Endothelial cell (in vitro differentiated cells): ENCODE measurements at regions not wholly inside any gene's neighbourhood (a gene's known extent, or its start where the extent isn't known, plus 50 kb on each side); places are given as distances from the start of the nearest gene placed in this dataset.

Experiments used
- DNase-seq: peaks from one replicate; pipeline ENCODE4 v3.0.0; 2021; ENCODE audit warnings: low spot score
- H3K27ac Mint-ChIP-seq: one replicate; pipeline ENCODE4 v1.8.0; 2021; ENCODE audit warnings: mixed read lengths, inconsistent platforms; ENCODE audit not compliant: unreplicated experiment
- H3K27me3 Mint-ChIP-seq: one replicate; pipeline ENCODE4 v1.8.0; 2021; ENCODE audit warnings: mild to moderate bottlenecking, moderate library complexity, mixed read lengths, inconsistent platforms; ENCODE audit not compliant: unreplicated experiment
- H3K36me3 Mint-ChIP-seq: one replicate; pipeline ENCODE4 v1.8.0; 2021; ENCODE audit warnings: mild to moderate bottlenecking, low read depth, mixed read lengths, inconsistent platforms; ENCODE audit not compliant: unreplicated experiment
- H3K4me1 Mint-ChIP-seq: one replicate; pipeline ENCODE4 v1.8.0; 2021; ENCODE audit warnings: mild to moderate bottlenecking, mixed read lengths, inconsistent platforms; ENCODE audit not compliant: unreplicated experiment
- H3K4me3 Mint-ChIP-seq: one replicate; pipeline ENCODE4 v1.8.0; 2021; ENCODE audit warnings: mild to moderate bottlenecking, mixed read lengths, inconsistent platforms; ENCODE audit not compliant: unreplicated experiment
- H3K9me3 Mint-ChIP-seq: one replicate; pipeline ENCODE4 v1.8.0; 2021; ENCODE audit warnings: mixed read lengths, inconsistent platforms; ENCODE audit not compliant: unreplicated experiment
- TF ChIP-seq, protein P1 (sequence below): fragments of 200-600 bp; sonication (generic); IDR thresholded peaks from one replicate; pipeline ENCODE4 v1.5.0; 2021; ENCODE audit warnings: antibody characterized with exemption; ENCODE audit not compliant: unreplicated experiment

DNA sequence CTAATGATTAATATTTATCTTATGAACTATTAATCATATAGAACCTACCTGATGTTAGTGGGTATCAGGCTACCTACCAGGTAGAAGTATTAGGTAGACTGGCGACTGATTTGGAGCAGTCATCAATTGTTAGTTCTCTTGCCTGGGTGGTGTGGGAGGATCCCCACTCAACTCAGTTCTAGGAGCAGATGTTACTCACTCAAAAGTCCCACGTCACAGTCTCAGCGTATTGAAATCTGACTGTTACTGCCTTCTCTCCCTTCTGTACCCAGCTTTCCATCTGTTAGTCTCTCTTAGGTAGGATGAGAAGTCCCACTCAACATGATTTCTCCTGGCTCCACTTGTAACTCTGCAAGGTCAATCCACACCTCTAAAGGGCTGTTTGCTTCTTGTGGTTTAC lies 102.7 kb downstream of the OLFM4 start:
- TF ChIP-seq, protein P1, sequence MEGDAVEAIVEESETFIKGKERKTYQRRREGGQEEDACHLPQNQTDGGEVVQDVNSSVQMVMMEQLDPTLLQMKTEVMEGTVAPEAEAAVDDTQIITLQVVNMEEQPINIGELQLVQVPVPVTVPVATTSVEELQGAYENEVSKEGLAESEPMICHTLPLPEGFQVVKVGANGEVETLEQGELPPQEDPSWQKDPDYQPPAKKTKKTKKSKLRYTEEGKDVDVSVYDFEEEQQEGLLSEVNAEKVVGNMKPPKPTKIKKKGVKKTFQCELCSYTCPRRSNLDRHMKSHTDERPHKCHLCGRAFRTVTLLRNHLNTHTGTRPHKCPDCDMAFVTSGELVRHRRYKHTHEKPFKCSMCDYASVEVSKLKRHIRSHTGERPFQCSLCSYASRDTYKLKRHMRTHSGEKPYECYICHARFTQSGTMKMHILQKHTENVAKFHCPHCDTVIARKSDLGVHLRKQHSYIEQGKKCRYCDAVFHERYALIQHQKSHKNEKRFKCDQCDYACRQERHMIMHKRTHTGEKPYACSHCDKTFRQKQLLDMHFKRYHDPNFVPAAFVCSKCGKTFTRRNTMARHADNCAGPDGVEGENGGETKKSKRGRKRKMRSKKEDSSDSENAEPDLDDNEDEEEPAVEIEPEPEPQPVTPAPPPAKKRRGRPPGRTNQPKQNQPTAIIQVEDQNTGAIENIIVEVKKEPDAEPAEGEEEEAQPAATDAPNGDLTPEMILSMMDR, result no peak
- Mint-ChIP-seq H3K27ac (no peak overlapping the region), H3K4me1 (no peaks in the 10 kb centered on the region), H3K36me3 (no peaks in the 10 kb centered on the region), H3K4me3 (no peak overlapping the region), H3K9me3 (no peaks in the 10 kb centered on the region), H3K27me3 (no peaks in the 10 kb centered on the region)
- no peak for DNase-seq

DNA sequence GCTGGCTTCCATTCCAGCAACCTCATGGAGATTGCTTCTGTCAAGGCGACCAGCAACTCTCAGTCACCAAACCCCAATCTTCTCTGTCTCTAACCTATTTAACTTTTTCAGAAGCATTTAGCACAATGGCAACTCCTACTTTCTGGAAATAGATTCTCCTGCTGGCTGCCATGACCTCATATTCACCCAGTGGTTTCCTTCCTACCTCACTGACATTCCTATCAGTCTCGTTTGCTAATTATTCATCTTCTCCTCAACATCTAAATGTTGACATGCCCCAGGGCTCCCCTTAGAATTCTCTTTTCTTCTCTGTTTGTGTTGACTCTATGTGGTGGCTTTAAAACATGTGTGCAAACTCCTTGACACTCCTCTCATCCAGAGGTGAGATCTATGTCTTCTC lies 106.7 kb downstream of the OLFM4 start:
- H3K9me3 Mint-ChIP-seq, result no peaks in the 10 kb centered on the region
- TF ChIP-seq, protein P1, result no peak
- no peaks in the 10 kb centered on the region for H3K4me1 Mint-ChIP-seq
- no peak overlapping the region for H3K4me3 Mint-ChIP-seq
- no peak for DNase-seq
- H3K27me3 Mint-ChIP-seq, result no peaks in the 10 kb centered on the region
- no peak overlapping the region for H3K27ac Mint-ChIP-seq
- no peaks in the 10 kb centered on the region for H3K36me3 Mint-ChIP-seq

DNA sequence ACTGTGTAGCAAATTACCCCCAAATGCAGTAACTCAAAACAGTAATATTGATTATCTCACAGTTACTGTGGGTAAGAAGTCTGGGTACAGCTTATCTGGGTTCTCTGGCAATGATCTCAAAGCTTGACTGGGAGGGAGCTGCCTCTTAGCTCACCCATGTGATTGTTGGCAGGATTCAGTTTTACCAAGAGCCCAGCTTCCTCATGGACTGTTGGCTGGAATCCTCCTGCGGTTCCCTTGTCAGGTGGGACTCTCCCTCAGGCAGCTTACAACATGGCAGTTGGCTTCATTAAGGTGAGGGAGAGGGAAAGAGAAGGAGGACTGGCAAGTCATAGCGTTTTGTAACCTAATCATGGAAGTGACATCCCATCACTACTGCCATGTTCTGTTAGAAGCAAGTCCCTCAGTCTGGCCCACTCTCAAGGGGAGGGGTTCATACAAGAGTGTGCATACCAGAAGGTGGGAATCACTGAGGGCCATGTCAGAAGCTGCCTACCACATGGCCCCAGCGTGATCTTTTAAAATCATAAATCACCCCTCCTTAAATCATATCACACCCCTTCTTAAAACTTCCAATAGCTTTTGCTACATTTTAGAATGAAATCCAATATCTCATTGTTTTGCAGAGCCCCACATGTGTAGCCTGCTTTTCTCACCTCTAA lies 108.1 kb downstream of the OLFM4 start:
- DNase-seq, result no peak
- Mint-ChIP-seq H3K9me3 (no peaks in the 10 kb centered on the region), H3K4me3 (no peak overlapping the region), H3K27ac (no peak overlapping the region), H3K4me1 (no peaks in the 10 kb centered on the region), H3K27me3 (no peaks in the 10 kb centered on the region), H3K36me3 (no peaks in the 10 kb centered on the region)
- TF ChIP-seq, protein P1, result no peak

DNA sequence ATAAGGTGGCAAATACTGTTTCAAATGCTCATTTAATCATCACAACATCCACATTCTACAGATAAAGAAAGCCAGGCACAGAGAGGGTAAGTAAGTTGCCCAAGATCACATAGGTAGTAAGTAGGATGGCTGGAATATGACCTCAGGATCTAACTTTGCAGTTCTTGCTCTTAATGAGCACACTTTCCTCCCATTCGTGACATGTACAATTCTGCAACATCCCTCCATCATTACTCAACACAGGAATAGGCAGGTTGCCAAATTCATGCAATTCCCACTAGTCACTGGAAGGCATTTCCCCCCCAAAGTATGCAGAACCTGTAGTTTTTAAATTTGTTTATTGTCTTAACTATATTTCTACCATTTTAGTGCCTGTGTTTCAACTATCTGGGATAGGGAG lies 109.2 kb downstream of the OLFM4 start:
- H3K36me3 Mint-ChIP-seq, result no peaks in the 10 kb centered on the region
- H3K4me1 Mint-ChIP-seq, result no peaks in the 10 kb centered on the region
- no peaks in the 10 kb centered on the region for H3K27me3 Mint-ChIP-seq
- H3K4me3 Mint-ChIP-seq, result no peak overlapping the region
- no peak overlapping the region for H3K27ac Mint-ChIP-seq
- no peaks in the 10 kb centered on the region for H3K9me3 Mint-ChIP-seq
- TF ChIP-seq, protein P1, result no peak
- DNase-seq, result no peak

DNA sequence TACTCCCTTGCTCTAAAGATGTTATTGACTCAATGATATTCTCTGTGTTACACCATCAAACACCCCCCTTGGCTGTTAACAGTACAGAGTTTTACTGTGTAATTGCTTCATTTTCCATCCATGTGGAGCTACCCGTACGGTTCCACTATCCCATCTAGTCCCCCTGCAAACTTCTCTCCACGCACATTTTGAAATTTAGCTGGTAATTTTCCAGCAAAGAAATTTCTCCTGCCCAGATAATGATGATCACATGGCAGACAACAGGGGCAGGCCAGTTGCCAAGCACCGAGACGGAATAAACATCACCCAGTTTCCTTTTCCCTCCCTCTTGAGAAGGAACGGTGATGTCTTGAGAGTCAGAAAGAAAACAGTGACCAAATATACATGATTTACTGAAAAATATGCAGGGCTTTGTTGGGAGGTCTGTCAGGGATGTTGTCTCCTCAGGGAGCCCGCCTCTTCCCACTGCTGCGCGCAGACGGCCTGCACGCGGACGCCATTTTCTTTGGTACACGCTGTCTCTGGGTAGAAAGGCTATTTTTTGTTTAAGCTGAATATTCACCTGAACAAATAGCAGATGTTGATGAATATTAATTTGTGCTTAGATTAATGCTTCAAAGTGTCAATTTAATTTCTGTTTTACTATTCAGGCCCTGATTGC lies 109.9 kb downstream of the OLFM4 start:
- H3K36me3 Mint-ChIP-seq, result no peaks in the 10 kb centered on the region
- no peaks in the 10 kb centered on the region for H3K4me1 Mint-ChIP-seq
- DNase-seq, result no peak
- H3K4me3 Mint-ChIP-seq, result no peak overlapping the region
- H3K27me3 Mint-ChIP-seq, result no peaks in the 10 kb centered on the region
- H3K9me3 Mint-ChIP-seq, result no peaks in the 10 kb centered on the region
- TF ChIP-seq, protein P1, result no peak
- H3K27ac Mint-ChIP-seq, result peak overlapping the region; percentile 17
